ENCODE measurements at regions not wholly inside any gene's neighbourhood (a gene's known extent, or its start where the extent isn't known, plus 50 kb on each side); places are given as distances from the start of the nearest gene placed in this dataset.

DNA sequence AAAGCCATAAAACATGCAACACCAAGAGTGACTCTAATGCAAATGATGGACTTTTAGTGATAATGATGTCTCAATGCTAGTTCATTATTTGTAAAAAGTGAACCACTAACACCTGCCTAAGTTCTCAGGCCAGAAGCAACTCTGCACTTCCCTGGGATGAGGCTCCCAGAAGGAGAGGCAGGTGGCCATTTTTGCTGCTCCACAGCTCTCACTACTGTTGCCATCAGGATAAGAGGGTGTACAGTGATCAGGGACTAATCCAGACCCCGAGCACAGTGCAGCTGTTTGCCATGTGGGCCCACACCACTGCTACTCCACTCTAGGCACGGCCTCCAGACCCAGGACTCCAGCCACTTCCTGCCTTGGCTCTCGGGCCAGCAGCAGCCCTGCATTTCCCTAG, 828.3 kb upstream of the MIR17HG start:
- TF ChIP-seq POLR2A (IDR thresholded peaks at IDR 0.05): no peak
- TF ChIP-seq, protein P1, sequence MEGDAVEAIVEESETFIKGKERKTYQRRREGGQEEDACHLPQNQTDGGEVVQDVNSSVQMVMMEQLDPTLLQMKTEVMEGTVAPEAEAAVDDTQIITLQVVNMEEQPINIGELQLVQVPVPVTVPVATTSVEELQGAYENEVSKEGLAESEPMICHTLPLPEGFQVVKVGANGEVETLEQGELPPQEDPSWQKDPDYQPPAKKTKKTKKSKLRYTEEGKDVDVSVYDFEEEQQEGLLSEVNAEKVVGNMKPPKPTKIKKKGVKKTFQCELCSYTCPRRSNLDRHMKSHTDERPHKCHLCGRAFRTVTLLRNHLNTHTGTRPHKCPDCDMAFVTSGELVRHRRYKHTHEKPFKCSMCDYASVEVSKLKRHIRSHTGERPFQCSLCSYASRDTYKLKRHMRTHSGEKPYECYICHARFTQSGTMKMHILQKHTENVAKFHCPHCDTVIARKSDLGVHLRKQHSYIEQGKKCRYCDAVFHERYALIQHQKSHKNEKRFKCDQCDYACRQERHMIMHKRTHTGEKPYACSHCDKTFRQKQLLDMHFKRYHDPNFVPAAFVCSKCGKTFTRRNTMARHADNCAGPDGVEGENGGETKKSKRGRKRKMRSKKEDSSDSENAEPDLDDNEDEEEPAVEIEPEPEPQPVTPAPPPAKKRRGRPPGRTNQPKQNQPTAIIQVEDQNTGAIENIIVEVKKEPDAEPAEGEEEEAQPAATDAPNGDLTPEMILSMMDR (IDR thresholded peaks at IDR 0.05): no peak
